ENCODE measurements at regions not wholly inside any gene's neighbourhood (a gene's known extent, or its start where the extent isn't known, plus 50 kb on each side); places are given as distances from the start of the nearest gene placed in this dataset.

- no peak for TF ChIP-seq CTCF (conservative IDR thresholded peaks at IDR 0.05)
- H3K27me3 Mint-ChIP-seq: peaks cover 7% of the 10 kb centered on the region
- H3K9me3 Mint-ChIP-seq: no peaks in the 10 kb centered on the region
- H3K4me1 Mint-ChIP-seq (ENCODE audit: unreplicated experiment): peaks cover 4% of the 10 kb centered on the region
- no peaks in the 10 kb centered on the region for H3K36me3 Mint-ChIP-seq
- H3K27ac Mint-ChIP-seq: no peak overlapping the region
- H3K4me3 Mint-ChIP-seq: no peak overlapping the region
- no peak for DNase-seq (ENCODE audit: extremely low spot score, unreplicated experiment)
Measured at GRCh38 chr7:3094701-3095445, 51.2 kb upstream of the CARD11 start.

- Mint-ChIP-seq H3K27ac (no peak overlapping the region), H3K27me3 (no peaks in the 10 kb centered on the region), H3K36me3 (no peaks in the 10 kb centered on the region), H3K4me1 (ENCODE audit: unreplicated experiment) (peaks cover 7% of the 10 kb centered on the region), H3K9me3 (no peaks in the 10 kb centered on the region), H3K4me3 (no peak overlapping the region)
- no peak for TF ChIP-seq CTCF (conservative IDR thresholded peaks at IDR 0.05)
- no peak for DNase-seq (ENCODE audit: extremely low spot score, unreplicated experiment)
Measured at GRCh38 chr7:3097734-3098133, 54.1 kb upstream of the CARD11 start.

GRCh38 chr7:3102159-3102558, 58.5 kb upstream of the CARD11 start:
- no peak overlapping the region for H3K27ac Mint-ChIP-seq
- no peak overlapping the region for H3K4me3 Mint-ChIP-seq

GRCh38 chr7:3103614-3104398, 60.1 kb upstream of the CARD11 start:
- peaks cover 5% of the 10 kb centered on the region for H3K27me3 Mint-ChIP-seq
- no peaks in the 10 kb centered on the region for H3K36me3 Mint-ChIP-seq
- no peak for DNase-seq (ENCODE audit: extremely low spot score, unreplicated experiment)
- no peak overlapping the region for H3K4me3 Mint-ChIP-seq
- TF ChIP-seq CTCF (conservative IDR thresholded peaks at IDR 0.05): no peak
- H3K27ac Mint-ChIP-seq: no peak overlapping the region
- H3K4me1 Mint-ChIP-seq (ENCODE audit: unreplicated experiment): peaks cover 9% of the 10 kb centered on the region
- peaks cover 2% of the 10 kb centered on the region for H3K9me3 Mint-ChIP-seq

More at GRCh38 chr7:3102159-3102558, 58.5 kb upstream of the CARD11 start:
- peaks cover 5% of the 10 kb centered on the region for H3K27me3 Mint-ChIP-seq
- H3K9me3 Mint-ChIP-seq: no peaks in the 10 kb centered on the region
- H3K36me3 Mint-ChIP-seq: no peaks in the 10 kb centered on the region
- no peak for TF ChIP-seq CTCF (conservative IDR thresholded peaks at IDR 0.05)
- H3K4me1 Mint-ChIP-seq (ENCODE audit: unreplicated experiment): peaks cover 7% of the 10 kb centered on the region
- DNase-seq (ENCODE audit: extremely low spot score, unreplicated experiment): no peak

- H3K36me3 Mint-ChIP-seq: no peaks in the 10 kb centered on the region
- TF ChIP-seq CTCF (conservative IDR thresholded peaks at IDR 0.05): no peak
- H3K27me3 Mint-ChIP-seq: peaks cover 5% of the 10 kb centered on the region
Measured at GRCh38 chr7:3105856-3106255, 62.2 kb upstream of the CARD11 start.

More at GRCh38 chr7:3105856-3106255, 62.2 kb upstream of the CARD11 start:
- Mint-ChIP-seq H3K9me3 (peaks cover 9% of the 10 kb centered on the region), H3K4me3 (no peak overlapping the region), H3K4me1 (ENCODE audit: unreplicated experiment) (peaks cover 17% of the 10 kb centered on the region), H3K27ac (no peak overlapping the region)
- no peak for DNase-seq (ENCODE audit: extremely low spot score, unreplicated experiment)
